Progenitor cell of endocrine pancreas (in vitro differentiated cells): ENCODE measurements at regions not wholly inside any gene's neighbourhood (a gene's known extent, or its start where the extent isn't known, plus 50 kb on each side); places are given as distances from the start of the nearest gene placed in this dataset.

Source experiments
- DNase-seq: peaks from one replicate; pipeline ENCODE4 v3.0.0; 2021; ENCODE audit warnings: low spot score; ENCODE audit not compliant: unreplicated experiment
- H3K27ac Mint-ChIP-seq: 2 replicates; pipeline ENCODE4 v1.8.0; 2021; ENCODE audit warnings: mild to moderate bottlenecking, moderate library complexity, mixed read lengths
- H3K27me3 Mint-ChIP-seq: 2 replicates; pipeline ENCODE4 v1.8.0; 2021; ENCODE audit warnings: mixed read lengths
- H3K36me3 Mint-ChIP-seq: 2 replicates; pipeline ENCODE4 v1.8.0; 2022; ENCODE audit warnings: mixed read lengths; ENCODE audit not compliant: insufficient read depth
- H3K4me1 Mint-ChIP-seq: 2 replicates; pipeline ENCODE4 v1.8.0; 2021; ENCODE audit warnings: low read depth, mixed read lengths
- H3K4me3 Mint-ChIP-seq: 2 replicates; pipeline ENCODE4 v1.8.0; 2021; ENCODE audit warnings: low read depth, mild to moderate bottlenecking, moderate library complexity, mixed read lengths
- H3K9me3 Mint-ChIP-seq: 2 replicates; pipeline ENCODE4 v1.8.0; 2021; ENCODE audit warnings: low read depth, mixed read lengths
- CTCF ChIP-seq: fragments of 200-600 bp; sonication (generic); IDR thresholded peaks from one replicate; pipeline ENCODE4 v1.5.0; 2021; ENCODE audit warnings: antibody characterized with exemption, mild to moderate bottlenecking; ENCODE audit not compliant: unreplicated experiment

- no peak for DNase-seq
- Mint-ChIP-seq H3K36me3 (no peaks in the 10 kb centered on the region), H3K9me3 (no peaks in the 10 kb centered on the region), H3K27ac (no peak overlapping the region), H3K4me3 (no peak overlapping the region), H3K27me3 (no peaks in the 10 kb centered on the region), H3K4me1 (peaks cover 28% of the 10 kb centered on the region)
- no peak for TF ChIP-seq CTCF
Observed at GRCh38 chr5:38645508-38645907, 89.1 kb upstream of the LIFR start.

GRCh38 chr5:38648703-38649291 lies 92.4 kb upstream of the LIFR start:
- DNase-seq, result no peak
- no peak for TF ChIP-seq CTCF
- Mint-ChIP-seq H3K9me3 (no peaks in the 10 kb centered on the region), H3K27me3 (no peaks in the 10 kb centered on the region), H3K27ac (peak overlapping the region; percentile 85), H3K4me3 (no peak overlapping the region), H3K36me3 (no peaks in the 10 kb centered on the region), H3K4me1 (peaks cover 17% of the 10 kb centered on the region)

GRCh38 chr5:38650540-38650939 lies 94.1 kb upstream of the LIFR start:
- Mint-ChIP-seq H3K9me3 (no peaks in the 10 kb centered on the region), H3K4me1 (peaks cover 17% of the 10 kb centered on the region), H3K27me3 (no peaks in the 10 kb centered on the region), H3K36me3 (no peaks in the 10 kb centered on the region), H3K27ac (no peak overlapping the region), H3K4me3 (no peak overlapping the region)
- DNase-seq, result no peak
- TF ChIP-seq CTCF, result no peak

- Mint-ChIP-seq H3K36me3 (no peaks in the 10 kb centered on the region), H3K27ac (no peak overlapping the region), H3K9me3 (no peaks in the 10 kb centered on the region), H3K4me1 (peaks cover 17% of the 10 kb centered on the region), H3K4me3 (no peak overlapping the region), H3K27me3 (no peaks in the 10 kb centered on the region)
- no peak for TF ChIP-seq CTCF
- no peak for DNase-seq
Observed at GRCh38 chr5:38650946-38651345, 94.5 kb upstream of the LIFR start.

GRCh38 chr5:38651806-38652205 lies 95.4 kb upstream of the LIFR start:
- Mint-ChIP-seq H3K4me3 (no peak overlapping the region), H3K9me3 (no peaks in the 10 kb centered on the region), H3K27ac (no peak overlapping the region), H3K27me3 (no peaks in the 10 kb centered on the region), H3K4me1 (peaks cover 17% of the 10 kb centered on the region), H3K36me3 (no peaks in the 10 kb centered on the region)
- DNase-seq, result no peak
- TF ChIP-seq CTCF, result no peak
